GM21825 (cell line): ENCODE measurements at regions not wholly inside any gene's neighbourhood (a gene's known extent, or its start where the extent isn't known, plus 50 kb on each side); places are given as distances from the start of the nearest gene placed in this dataset.

ENCODE experiments used
- ATAC-seq: cut with Tn5 transposase; IDR thresholded peaks from one replicate; pipeline ENCODE4 v1.9.1; 2021; ENCODE audit warnings: mild to moderate bottlenecking, moderate library complexity; ENCODE audit not compliant: unreplicated experiment

DNA sequence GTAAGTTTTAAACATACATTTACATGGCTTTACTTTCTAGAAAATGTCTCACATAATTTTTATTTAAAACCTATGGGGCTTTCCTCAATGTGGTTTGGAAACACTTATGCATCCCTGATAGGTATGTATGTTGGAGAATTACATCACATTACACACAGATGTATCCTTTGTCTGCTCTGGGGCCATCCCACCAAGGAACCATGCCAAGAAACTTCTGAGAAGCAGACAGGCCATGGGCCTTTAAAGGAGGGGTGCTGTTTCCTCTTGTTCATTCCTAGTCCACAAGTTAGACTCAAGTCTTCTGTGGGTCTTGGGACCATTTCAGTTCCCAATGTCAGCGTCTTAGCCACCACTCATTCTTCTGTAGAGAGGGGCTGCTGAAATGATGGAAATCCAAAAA is 162.0 kb upstream of the SETBP1 start:
- no peak for ATAC-seq

- no peak for ATAC-seq
These were observed 159.6 kb upstream of the SETBP1 start for GRCh38 chr18:44520981-44521667.

DNA sequence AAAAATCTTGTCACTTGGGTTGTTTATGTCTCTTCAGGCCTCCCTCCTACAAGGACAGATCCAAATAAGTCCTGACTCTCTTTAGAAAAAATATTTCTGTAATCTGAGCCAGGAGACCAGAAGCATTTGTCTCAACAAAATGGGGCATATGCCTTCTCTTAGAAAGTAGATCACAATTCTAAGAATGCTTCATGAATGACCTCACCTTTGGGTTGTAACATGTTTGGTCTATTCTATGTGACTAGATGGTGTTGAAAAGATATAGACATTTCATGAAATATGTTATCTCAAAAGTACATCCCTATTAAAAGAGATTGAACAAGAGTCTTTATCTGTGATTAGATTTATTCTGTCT is 159.0 kb upstream of the SETBP1 start:
- no peak for ATAC-seq

DNA sequence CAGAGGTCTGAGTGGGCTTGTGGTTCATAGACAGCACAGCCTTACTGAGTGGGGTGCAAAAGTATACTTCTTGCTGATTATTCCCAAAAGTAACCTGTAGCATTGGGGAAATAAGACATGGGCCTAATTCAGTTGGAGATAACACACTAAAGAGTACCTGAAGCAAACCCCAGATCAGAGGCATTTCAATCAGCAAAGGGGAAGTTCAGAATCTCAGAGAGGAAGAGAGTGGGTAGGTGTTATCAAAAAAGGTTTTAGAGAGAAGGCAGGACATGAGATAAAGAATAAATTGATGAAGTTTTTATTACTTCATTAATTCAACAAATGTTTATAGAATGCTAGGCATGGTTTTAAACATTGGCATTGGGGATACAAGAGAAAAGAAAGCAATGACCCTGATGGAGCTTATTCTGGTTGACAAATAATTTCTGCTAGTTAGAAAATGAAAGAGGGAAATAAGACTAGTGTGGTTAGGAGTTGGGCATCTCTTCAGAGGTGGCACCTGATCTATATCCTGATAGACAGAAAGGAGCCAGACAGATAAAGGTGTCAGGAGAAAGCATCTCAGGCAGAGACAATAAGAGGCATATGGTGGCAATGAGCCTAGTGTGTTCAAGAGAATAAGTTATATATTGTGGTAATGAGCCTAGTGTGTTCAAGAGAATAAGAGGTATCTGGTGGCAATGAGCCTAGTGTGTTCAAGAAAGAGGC is 153.8 kb upstream of the SETBP1 start:
- no peak for ATAC-seq

- ATAC-seq = no peak
These were observed 147.6 kb upstream of the SETBP1 start for GRCh38 chr18:44533071-44533470.

- ATAC-seq = no peak
These were observed 144.6 kb upstream of the SETBP1 start for GRCh38 chr18:44536046-44536445.

GRCh38 chr18:44536619-44537018 is 144.1 kb upstream of the SETBP1 start:
- no peak for ATAC-seq

- no peak for ATAC-seq
These were observed 143.2 kb upstream of the SETBP1 start for GRCh38 chr18:44537526-44537925.

DNA sequence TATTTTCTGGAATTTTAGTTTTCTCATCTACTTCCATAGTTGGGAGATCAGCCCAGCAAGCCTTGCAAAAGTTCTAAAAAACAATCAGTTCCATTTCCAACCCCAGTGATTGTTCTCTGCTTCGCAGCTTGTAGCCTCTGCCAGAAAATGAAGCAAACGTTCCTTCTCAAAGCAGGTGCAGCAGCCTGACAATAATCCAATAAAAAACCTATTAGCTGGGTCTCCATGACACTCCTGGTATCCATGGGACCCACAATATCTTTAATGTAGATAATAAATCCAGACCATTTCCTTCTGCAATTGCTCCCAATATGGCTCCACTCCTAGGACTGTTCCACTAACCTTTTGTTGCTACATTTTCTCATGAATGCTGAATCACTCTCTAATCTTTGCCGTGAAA is 140.8 kb upstream of the SETBP1 start:
- no peak for ATAC-seq

GRCh38 chr18:44541159-44541558 is 139.5 kb upstream of the SETBP1 start:
- no peak for ATAC-seq

GRCh38 chr18:44541781-44542180 is 138.9 kb upstream of the SETBP1 start:
- no peak for ATAC-seq

DNA sequence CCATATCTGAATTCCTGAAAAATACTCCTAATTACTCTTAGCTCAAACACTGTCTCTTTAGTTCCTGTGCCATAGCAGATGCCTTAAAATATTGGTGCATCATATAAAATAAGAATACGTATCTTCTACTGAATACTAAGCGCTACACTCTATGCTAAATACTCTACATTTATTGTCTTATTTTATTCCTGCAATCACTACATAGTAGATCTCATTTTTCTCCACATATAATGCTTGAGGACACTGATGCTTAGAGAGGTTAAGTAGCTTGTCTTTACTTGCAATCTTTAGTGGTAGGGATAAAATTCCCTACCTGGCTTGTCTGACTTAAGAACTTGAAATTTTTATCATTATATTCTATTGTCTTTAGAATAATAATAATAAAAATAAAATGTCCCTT is 137.3 kb upstream of the SETBP1 start:
- ATAC-seq = no peak

GRCh38 chr18:44545359-44545985 is 135.2 kb upstream of the SETBP1 start:
- no peak for ATAC-seq

- ATAC-seq = no peak
These were observed 133.7 kb upstream of the SETBP1 start for GRCh38 chr18:44546954-44547353.

DNA sequence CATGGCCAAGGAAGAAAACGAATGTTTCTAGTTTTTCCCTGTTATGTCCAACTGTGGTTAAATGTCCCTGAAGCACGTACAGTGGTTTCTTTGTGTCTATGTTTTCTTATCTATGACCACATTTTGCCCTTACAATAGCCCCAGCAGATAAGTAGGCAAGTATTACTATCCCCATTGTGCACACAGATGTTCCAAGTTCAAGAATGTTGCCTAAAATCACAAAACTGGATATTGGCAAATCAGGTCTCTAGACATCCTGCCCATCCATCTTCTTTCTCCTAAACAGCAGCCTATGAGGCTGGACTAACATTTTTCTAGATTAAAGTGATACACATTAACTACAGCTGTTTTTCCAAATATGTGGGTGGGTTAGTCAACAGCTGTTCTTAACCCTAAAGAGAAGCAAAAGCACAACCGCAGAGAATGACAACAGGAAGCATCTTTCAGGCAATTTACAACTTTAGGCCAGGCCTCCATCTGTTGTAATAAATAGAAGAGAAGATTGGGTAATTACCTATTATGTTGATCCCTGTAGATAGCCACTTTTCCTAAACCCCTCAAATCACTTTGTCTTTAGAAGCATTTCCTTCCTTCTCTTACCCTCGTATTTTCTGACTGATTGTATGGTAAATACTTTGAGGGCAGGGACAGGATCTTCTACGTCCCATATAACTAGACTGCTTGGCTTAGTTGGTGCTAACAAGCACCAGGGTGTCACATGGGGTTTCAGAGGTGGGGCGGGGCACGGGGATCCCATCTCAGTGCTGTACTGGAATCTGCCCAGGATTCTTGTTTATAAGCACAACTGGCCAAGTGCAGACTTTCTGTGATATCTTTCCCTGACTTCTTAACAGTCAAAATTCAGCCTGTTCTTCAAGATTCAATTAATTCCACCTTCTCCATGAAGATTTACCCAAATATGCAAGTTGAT is 132.1 kb upstream of the SETBP1 start:
- no peak for ATAC-seq

DNA sequence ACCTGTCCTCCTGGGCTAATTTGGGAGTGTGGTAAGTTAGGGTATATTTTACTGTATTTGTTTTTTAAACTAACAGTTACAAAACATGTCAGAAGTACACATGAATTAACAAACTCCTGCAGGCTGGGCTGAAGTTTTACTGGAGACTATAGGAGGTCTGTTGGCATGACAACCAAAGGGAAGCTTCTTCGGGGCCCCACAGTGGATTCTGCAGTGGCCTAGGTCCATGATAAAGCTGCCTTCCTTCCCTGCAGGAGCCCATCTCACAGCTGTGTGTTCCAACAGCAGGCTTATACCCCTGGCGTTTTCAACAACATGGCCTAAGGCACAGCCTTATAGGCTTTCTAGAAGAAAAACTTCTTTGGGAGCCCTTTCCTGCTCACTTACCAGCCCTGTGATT is 128.0 kb upstream of the SETBP1 start:
- ATAC-seq = no peak

GRCh38 chr18:44556296-44556695 is 124.4 kb upstream of the SETBP1 start:
- ATAC-seq = no peak

DNA sequence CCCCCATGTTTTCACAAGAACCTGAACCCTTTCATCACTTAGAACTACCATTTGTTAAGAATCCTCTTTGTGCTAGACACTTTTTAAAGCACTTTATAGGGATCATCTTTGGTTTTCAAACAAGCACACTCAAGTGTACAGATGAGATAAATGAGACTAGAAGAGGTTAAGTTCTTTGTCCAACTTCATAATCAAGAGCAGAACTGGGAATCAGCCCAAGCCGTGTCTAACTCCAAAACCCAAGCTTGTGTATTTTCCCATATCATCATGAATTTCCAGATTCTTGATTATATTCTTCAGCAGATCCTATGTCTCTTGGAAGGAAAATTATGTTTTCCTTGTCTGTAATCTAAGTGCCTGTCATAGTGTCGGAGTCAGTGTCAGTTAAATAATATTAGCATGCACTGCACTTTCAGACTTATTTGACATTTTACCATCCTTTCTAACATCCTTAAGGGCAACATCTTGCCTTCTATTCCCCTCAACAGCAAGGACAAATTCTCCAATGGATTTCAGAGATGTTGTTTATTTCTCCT is 123.0 kb upstream of the SETBP1 start:
- no peak for ATAC-seq

DNA sequence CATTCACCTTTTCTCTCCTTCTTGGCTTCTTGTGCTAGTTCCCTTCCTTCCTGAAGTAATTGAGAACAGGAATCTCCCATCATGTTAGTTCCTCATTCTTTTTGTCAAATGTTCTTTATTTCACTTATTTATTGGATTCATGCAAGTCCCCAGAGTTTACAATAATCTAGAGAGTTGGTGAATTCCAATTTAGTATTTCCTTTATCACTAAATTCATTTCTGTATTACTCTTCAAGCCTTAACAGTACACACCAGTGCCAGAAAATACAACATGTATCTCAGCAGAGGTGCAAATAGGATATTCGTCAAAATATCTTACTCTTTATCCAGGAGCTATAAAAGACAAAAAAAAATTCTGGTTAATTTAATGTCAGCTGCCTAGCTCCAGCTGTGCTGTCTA is 121.9 kb upstream of the SETBP1 start:
- no peak for ATAC-seq

- no peak for ATAC-seq
These were observed 117.7 kb upstream of the SETBP1 start for GRCh38 chr18:44562986-44563385.

DNA sequence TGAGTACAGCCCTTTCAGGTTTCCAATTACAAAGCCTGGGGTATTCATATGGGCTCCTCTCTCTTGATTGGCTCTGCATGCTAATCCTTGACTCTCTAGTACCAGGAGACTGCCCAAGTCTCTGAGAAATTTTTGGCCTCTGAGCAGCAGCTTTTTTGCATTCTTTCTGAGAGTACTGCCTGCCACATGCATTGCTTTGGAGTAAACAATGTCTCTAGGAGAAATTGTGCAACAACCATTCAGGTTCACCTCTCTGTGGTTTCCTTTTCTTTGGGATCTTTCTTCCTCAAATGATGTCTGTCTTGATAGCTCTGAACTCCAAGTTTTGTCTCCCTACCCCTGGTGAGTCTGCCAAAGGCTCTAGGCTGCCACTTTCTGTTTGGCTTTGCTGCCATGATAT is 115.8 kb upstream of the SETBP1 start:
- ATAC-seq = no peak
